ENCODE measurements at regions not wholly inside any gene's neighbourhood (a gene's known extent, or its start where the extent isn't known, plus 50 kb on each side); places are given as distances from the start of the nearest gene placed in this dataset.

- Histone ChIP-seq H3K4me1 (ENCODE audit: insufficient read depth, low read length, poor library complexity, severe bottlenecking) (no peaks in the 10 kb centered on the region), H3K79me2 (ENCODE audit: insufficient read depth, low read depth, low read length) (no peaks in the 10 kb centered on the region), H3K36me3 (ENCODE audit: insufficient read depth, low read length) (no peaks in the 10 kb centered on the region), H4K20me1 (ENCODE audit: insufficient read depth, low read length) (no peaks in the 10 kb centered on the region; the same call in 1 of the 2 replicates), H3K9me3 (ENCODE audit: low read length) (no peaks in the 10 kb centered on the region), H3K4me2 (ENCODE audit: low read length) (no peak overlapping the region), H3K27ac (ENCODE audit: low read depth, low read length, poor library complexity, severe bottlenecking) (no peak overlapping the region), H3K4me3 (ENCODE audit: low read depth, low read length, poor library complexity, severe bottlenecking) (no peak overlapping the region), H2AFZ (ENCODE audit: low read length) (no peak overlapping the region), H3K9me2 (ENCODE audit: insufficient read depth, low read length) (no peaks in the 10 kb centered on the region)
- no peak for DNase-seq (ENCODE audit: low spot score)
- POLR2A ChIA-PET, result no interaction called here
- BruUV-seq (replicated peaks), result no TSS peak
- CTCF ChIA-PET (ENCODE audit: unreplicated experiment), result no interaction called here
- intact Hi-C loops (cut with micrococcal nuclease; ENCODE audit: unreplicated experiment), result no loop called here
- TF ChIP-seq, protein P1, sequence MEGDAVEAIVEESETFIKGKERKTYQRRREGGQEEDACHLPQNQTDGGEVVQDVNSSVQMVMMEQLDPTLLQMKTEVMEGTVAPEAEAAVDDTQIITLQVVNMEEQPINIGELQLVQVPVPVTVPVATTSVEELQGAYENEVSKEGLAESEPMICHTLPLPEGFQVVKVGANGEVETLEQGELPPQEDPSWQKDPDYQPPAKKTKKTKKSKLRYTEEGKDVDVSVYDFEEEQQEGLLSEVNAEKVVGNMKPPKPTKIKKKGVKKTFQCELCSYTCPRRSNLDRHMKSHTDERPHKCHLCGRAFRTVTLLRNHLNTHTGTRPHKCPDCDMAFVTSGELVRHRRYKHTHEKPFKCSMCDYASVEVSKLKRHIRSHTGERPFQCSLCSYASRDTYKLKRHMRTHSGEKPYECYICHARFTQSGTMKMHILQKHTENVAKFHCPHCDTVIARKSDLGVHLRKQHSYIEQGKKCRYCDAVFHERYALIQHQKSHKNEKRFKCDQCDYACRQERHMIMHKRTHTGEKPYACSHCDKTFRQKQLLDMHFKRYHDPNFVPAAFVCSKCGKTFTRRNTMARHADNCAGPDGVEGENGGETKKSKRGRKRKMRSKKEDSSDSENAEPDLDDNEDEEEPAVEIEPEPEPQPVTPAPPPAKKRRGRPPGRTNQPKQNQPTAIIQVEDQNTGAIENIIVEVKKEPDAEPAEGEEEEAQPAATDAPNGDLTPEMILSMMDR (conservative IDR thresholded peaks at IDR 0.05; ENCODE audit: low read length), result no peak
- no peak for TF ChIP-seq EZH2phosphoT487 (IDR thresholded peaks at IDR 0.05; ENCODE audit: borderline replicate concordance, low read depth, low read length)
Observed at GRCh38 chr11:113584371-113584770, 109.2 kb upstream of the DRD2 start.

DNA sequence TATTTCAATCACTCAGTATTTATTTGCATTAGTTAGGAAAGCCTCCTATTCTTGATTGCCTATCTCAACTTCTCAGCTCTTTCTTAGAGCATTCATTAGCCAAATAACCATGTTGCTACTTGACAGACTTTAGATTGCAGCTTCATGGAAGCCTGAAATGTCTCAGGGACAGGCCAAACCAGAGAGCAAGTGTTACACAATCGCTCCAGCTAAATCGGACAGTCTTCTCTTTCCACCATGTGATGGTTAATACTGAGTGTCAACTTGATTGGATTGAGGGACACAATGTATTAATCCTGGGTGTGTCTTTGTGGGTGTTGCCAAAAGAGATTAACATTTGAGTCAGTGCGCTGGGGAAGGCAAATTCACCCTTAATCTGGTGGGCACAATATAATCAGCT, 106.5 kb upstream of the DRD2 start:
- Histone ChIP-seq H3K9me2 (ENCODE audit: insufficient read depth, low read length) (no peaks in the 10 kb centered on the region), H3K27ac (ENCODE audit: low read depth, low read length, poor library complexity, severe bottlenecking) (no peak overlapping the region), H3K9me3 (ENCODE audit: low read length) (no peaks in the 10 kb centered on the region), H4K20me1 (ENCODE audit: insufficient read depth, low read length) (no peaks in the 10 kb centered on the region), H2AFZ (ENCODE audit: low read length) (no peak overlapping the region), H3K4me3 (ENCODE audit: low read depth, low read length, poor library complexity, severe bottlenecking) (no peak overlapping the region), H3K4me1 (ENCODE audit: insufficient read depth, low read length, poor library complexity, severe bottlenecking) (no peaks in the 10 kb centered on the region), H3K36me3 (ENCODE audit: insufficient read depth, low read length) (no peaks in the 10 kb centered on the region), H3K4me2 (ENCODE audit: low read length) (no peak overlapping the region), H3K79me2 (ENCODE audit: insufficient read depth, low read depth, low read length) (no peaks in the 10 kb centered on the region)
- no peak for TF ChIP-seq EZH2phosphoT487 (IDR thresholded peaks at IDR 0.05; ENCODE audit: borderline replicate concordance, low read depth, low read length)
- TF ChIP-seq, protein P1 (conservative IDR thresholded peaks at IDR 0.05; ENCODE audit: low read length), result no peak
- intact Hi-C loops (cut with micrococcal nuclease; ENCODE audit: unreplicated experiment), result no loop called here
- BruUV-seq (replicated peaks), result no TSS peak
- DNase-seq (ENCODE audit: low spot score), result no peak
- CTCF ChIA-PET (ENCODE audit: unreplicated experiment), result no interaction called here
- POLR2A ChIA-PET, result no interaction called here

DNA sequence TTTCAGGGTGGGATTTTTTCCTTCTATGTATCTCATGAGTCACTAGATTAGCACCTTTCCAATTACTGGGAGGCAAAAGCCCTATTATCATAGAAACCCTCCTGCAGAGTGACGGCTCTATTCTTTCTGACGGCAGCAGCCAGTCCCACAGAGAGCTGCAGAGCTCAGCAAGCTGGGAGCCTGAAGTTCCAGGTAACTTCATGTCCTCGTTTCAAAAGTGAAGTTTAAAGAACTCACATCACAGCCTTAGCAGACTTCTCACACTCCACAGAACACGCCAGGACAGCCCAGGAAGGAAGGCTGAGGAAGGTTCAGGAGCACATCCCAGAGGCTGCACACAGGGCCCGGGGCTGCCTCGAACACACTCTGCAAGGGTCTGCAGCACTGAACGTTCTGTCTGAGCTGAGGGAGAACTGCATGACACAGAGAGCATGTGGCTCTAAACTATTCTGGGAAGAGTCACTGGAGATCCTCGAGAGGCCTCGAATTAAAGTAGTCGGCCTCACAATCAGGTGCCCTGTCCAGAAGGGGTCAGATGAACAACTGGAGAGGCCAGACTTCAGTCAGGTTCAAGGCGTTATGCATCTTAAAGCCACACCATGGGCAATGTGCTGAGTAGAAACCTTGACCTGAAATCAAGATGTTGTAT, 104.2 kb upstream of the DRD2 start:
- Histone ChIP-seq H3K36me3 (ENCODE audit: insufficient read depth, low read length) (no peaks in the 10 kb centered on the region), H3K27ac (ENCODE audit: low read depth, low read length, poor library complexity, severe bottlenecking) (no peak overlapping the region), H3K9me2 (ENCODE audit: insufficient read depth, low read length) (no peaks in the 10 kb centered on the region), H3K4me2 (ENCODE audit: low read length) (no peak overlapping the region), H2AFZ (ENCODE audit: low read length) (no peak overlapping the region), H3K4me1 (ENCODE audit: insufficient read depth, low read length, poor library complexity, severe bottlenecking) (no peaks in the 10 kb centered on the region), H4K20me1 (ENCODE audit: insufficient read depth, low read length) (no peaks in the 10 kb centered on the region), H3K79me2 (ENCODE audit: insufficient read depth, low read depth, low read length) (no peaks in the 10 kb centered on the region), H3K9me3 (ENCODE audit: low read length) (no peaks in the 10 kb centered on the region), H3K4me3 (ENCODE audit: low read depth, low read length, poor library complexity, severe bottlenecking) (no peak overlapping the region)
- DNase-seq (ENCODE audit: low spot score), result no peak
- POLR2A ChIA-PET, result no interaction called here
- CTCF ChIA-PET (ENCODE audit: unreplicated experiment), result no interaction called here
- intact Hi-C loops (cut with micrococcal nuclease; ENCODE audit: unreplicated experiment), result no loop called here
- no TSS peak for BruUV-seq (replicated peaks)
- TF ChIP-seq EZH2phosphoT487 (IDR thresholded peaks at IDR 0.05; ENCODE audit: borderline replicate concordance, low read depth, low read length), result no peak
- TF ChIP-seq, protein P1 (conservative IDR thresholded peaks at IDR 0.05; ENCODE audit: low read length), result no peak

Measured in OCI-LY7 (cell line).